Adipocyte (in vitro differentiated cells): ENCODE measurements at regions not wholly inside any gene's neighbourhood (a gene's known extent, or its start where the extent isn't known, plus 50 kb on each side); places are given as distances from the start of the nearest gene placed in this dataset.
A peak's percentile ranks its signal among the peaks of the same experiment; 100 is the strongest.
"Not testable (repeated sequence)": the region's sequence is repeated elsewhere in the genome, so short reads cannot be mapped to it uniquely, and the experiment has no call there.

Experiments used
- DNase-seq: peaks from one replicate; pipeline ENCODE4 v3.0.0-alpha.2; 2015; ENCODE audit warnings: low read depth
- H3K27me3 ChIP-seq: replicated peaks from 2 replicates; pipeline ENCODE4 v1.7.0; 2013; ENCODE audit warnings: mild to moderate bottlenecking, low read length, moderate library complexity; ENCODE audit not compliant: control insufficient read depth, insufficient read depth
- H3K36me3 ChIP-seq: 2 replicates; pipeline ENCODE4 v1.7.0; 2013; ENCODE audit warnings: low read length, mild to moderate bottlenecking, moderate library complexity; ENCODE audit not compliant: control insufficient read depth, insufficient read depth, severe bottlenecking
- H3K4me1 ChIP-seq: 2 replicates; pipeline ENCODE4 v1.7.0; 2013; ENCODE audit warnings: mild to moderate bottlenecking, low read length, moderate library complexity; ENCODE audit not compliant: control insufficient read depth, insufficient read depth
- H3K4me3 ChIP-seq: 2 replicates; pipeline ENCODE4 v1.7.0; 2013; ENCODE audit warnings: mild to moderate bottlenecking, low read length, moderate library complexity
- H3K9ac ChIP-seq: 2 replicates; pipeline ENCODE4 v1.7.0; 2013; ENCODE audit warnings: mild to moderate bottlenecking, low read length, moderate library complexity
- H3K9me3 ChIP-seq: 2 replicates; pipeline ENCODE4 v1.7.0; 2013; ENCODE audit warnings: mild to moderate bottlenecking, low read length, moderate library complexity; ENCODE audit not compliant: control insufficient read depth

DNA sequence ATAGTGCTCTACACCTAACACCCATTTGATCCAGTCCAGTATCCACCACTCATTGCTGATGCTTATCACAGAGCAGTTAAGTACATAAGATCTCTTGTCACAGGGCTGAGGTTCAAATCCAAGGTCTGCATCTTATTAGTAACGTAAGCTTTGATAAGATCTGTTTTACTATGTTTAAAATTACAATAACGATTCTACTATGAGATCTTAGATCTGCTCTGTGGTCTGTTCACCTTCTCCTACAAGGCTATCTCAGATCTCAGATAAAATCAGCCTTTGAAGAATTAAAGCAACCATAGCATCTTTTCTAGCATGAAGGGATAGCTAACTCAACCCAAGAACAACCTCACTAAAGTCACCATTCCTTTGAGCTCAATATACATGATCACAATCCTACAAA, 431.0 kb upstream of the RORB start:
- Histone ChIP-seq H3K9ac (no peak overlapping the region), H3K4me1 (no peaks in the 10 kb centered on the region), H3K27me3 (no peaks in the 10 kb centered on the region), H3K36me3 (no peaks in the 10 kb centered on the region), H3K9me3 (peaks cover 5% of the 10 kb centered on the region), H3K4me3 (no peak overlapping the region)
- DNase-seq: no peak

DNA sequence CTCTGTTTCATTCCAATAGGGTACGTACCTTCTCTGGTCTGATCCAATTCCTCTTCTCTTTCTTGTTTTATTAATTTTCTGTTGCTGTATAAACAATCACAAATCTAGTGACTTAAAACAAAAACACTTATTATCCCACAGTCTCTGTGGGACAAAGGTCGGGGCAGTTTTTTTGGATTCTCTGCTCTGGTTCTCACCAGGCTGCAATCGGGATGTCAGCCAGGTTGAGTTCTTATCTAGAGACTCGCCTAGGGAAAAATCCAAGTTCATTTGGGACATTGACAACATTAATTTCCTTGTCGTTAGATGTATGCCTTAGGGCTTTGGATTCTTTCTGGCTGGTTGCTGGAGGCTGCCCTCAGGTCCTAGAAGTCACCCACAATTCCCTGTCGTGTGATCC, 430.5 kb upstream of the RORB start:
- peaks cover 8% of the 10 kb centered on the region for H3K9me3 ChIP-seq
- no peak for DNase-seq
- no peaks in the 10 kb centered on the region for H3K27me3 ChIP-seq

DNA sequence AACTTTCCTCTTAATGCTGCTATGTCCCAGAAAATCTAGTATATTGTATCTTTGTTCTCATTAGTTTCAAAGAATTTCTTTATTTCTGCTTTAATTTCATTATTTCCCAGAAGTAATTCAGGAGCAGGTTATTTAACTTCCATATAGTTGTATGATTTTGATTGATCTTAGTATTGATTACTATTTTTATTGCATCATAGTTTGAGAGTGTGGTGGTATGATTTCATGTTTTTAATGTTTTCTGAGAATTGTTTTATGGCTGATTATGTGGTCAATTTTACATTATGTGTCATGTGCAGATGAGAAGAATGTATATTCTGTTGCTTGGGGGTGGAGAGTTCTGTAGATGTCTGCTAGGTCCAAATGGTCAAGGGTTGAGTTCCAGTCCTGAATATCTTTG, 425.6 kb upstream of the RORB start:
- H3K9me3 ChIP-seq: peaks cover 23% of the 10 kb centered on the region
- no peaks in the 10 kb centered on the region for H3K27me3 ChIP-seq
- no peak overlapping the region for H3K9ac ChIP-seq
- no peaks in the 10 kb centered on the region for H3K36me3 ChIP-seq
- DNase-seq: no peak
- no peaks in the 10 kb centered on the region for H3K4me1 ChIP-seq
- no peak overlapping the region for H3K4me3 ChIP-seq

More for the DNA sequence above, 430.5 kb upstream of the RORB start:
- no peak overlapping the region for H3K9ac ChIP-seq
- H3K4me1 ChIP-seq: no peaks in the 10 kb centered on the region
- H3K36me3 ChIP-seq: no peaks in the 10 kb centered on the region
- H3K4me3 ChIP-seq: no peak overlapping the region

DNA sequence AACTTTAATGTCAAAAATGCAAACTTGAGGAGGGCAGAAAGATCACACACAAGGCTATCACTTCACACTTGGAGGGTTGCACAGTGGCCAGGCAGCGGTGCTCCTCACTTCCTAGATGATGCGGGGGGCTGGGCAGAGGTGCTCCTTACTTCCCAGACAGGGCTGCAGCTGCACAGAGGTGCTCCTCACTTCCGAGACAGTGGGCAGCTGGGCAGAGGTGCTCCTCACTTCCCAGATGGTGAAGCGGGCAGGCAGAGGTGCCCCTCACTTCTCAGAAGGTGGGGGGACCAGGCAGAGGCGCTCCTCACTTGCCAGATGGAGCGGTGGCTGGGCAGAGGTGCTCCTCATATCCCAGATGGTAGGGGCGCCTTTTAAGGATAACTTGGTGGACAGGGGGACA, 423.2 kb upstream of the RORB start:
- Histone ChIP-seq H3K9ac (no peak overlapping the region), H3K4me1 (no peaks in the 10 kb centered on the region), H3K27me3 (no peaks in the 10 kb centered on the region), H3K4me3 (no peak overlapping the region), H3K9me3 (peaks cover 23% of the 10 kb centered on the region), H3K36me3 (no peaks in the 10 kb centered on the region)
- no peak for DNase-seq

DNA sequence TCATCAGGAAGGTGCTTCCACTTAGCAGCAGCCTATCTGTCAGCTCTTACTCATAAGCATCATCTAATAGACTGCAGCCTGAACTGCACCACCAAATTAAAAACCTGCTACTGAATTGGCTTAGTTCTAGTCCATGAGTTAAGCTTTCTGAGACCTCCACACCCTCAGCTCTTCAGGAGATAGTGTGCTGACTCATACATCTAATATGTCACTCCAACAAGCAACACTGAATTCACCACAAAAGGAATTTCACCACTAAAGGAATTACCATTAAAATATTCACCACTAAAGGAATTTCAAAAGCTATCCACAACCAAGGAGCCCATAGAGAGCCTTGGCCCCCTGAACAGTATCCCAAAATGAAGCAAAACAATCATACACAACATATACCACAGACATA, 418.5 kb upstream of the RORB start:
- Histone ChIP-seq H3K4me1 (no peaks in the 10 kb centered on the region), H3K9me3 (peaks cover 14% of the 10 kb centered on the region), H3K36me3 (no peaks in the 10 kb centered on the region), H3K4me3 (no peak overlapping the region), H3K27me3 (no peaks in the 10 kb centered on the region), H3K9ac (no peak overlapping the region)
- DNase-seq: peak; percentile 11

DNA sequence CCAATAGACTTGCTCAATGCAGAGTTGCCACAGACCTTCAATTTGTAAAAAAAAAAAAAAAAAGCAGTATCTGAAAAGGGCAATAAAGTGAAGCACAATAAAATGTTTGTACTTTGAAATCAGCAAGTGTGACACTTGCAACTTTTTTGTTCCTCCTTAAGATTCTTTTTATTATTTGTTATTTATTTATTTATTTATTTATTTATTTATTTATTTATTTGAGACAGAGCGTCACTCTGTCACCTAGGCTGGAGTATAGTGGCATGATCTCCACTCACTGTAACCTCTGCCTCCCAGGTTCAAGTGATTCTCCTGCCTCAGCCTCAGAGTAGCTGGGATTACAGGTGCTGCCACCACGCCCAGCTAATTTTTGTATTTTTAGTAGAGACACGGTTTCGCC, 416.5 kb upstream of the RORB start:
- H3K9me3 ChIP-seq, H3K4me3 ChIP-seq, H3K9ac ChIP-seq: not testable (repeated sequence)

DNA sequence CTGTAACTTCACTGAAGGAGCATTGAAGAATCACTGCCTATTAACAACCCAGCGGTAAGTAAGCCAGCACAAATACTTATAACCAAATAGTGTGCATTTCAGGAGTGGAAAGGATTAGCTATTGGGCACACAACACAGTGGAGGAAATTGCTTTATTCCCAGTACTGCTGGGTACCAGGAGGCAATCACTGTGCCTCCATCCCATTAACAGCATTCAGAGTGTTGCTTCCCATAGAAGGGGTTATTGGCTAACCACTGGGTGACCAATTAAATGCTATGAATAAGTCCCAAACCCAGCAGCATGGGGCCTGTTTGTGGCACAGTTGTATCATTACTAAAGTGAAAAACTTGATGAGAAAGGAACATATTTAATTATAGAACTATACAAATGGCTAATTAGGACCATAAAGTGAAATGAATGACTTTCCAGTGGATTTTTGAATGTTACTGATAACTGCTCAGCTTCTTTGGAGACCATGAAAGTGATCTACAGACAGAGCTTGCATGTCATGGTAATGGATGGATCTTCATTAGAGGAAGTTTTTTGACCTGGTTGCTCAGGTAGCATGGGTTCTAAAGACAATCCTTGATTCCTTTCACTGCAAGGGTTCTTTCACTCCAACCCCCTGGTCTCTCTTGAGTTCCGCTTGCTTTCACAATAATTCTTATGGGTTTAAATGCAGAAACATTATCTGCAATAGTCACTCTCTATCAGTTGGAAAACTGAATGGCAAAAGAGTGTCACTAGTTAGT, 413.3 kb upstream of the RORB start:
- Histone ChIP-seq H3K9ac (no peak overlapping the region), H3K36me3 (no peaks in the 10 kb centered on the region), H3K9me3 (peaks cover 9% of the 10 kb centered on the region), H3K4me3 (no peak overlapping the region), H3K4me1 (no peaks in the 10 kb centered on the region), H3K27me3 (no peaks in the 10 kb centered on the region)
- DNase-seq: no peak

More for the DNA sequence above, 416.5 kb upstream of the RORB start:
- not testable (repeated sequence) for H3K4me1 ChIP-seq, DNase-seq, H3K36me3 ChIP-seq, H3K27me3 ChIP-seq

DNA sequence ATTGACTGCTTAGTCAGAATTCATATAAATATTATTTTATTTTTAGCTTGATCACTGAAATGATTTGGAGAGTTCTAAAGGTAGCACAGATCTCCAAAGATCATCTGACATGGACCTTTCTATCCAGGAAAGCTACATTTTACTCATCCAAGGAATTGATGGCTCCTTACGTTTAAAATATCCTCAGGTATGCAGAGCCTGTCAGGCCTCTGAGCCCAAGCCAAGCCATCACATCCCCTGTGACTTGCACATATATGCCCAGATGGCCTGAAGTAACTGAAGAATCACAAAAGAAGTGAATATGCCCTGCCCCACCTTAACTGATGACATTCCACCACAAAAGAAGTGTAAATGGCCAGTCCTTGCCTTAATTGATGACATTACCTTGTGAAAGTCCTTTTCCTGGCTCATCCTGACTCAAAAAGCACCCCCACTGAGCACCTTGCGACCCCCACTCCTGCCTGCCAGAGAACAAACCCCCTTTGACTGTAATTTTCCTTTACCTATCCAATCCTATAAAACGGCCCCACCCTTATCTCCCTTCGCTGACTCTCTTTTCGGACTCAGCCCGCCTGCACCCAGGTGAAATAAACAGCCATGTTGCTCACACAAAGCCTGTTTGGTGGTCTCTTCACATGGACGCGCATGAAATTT, 411.6 kb upstream of the RORB start:
- H3K27me3 ChIP-seq, H3K9ac ChIP-seq, H3K4me1 ChIP-seq, H3K36me3 ChIP-seq, H3K4me3 ChIP-seq, DNase-seq, H3K9me3 ChIP-seq: not testable (repeated sequence)

DNA sequence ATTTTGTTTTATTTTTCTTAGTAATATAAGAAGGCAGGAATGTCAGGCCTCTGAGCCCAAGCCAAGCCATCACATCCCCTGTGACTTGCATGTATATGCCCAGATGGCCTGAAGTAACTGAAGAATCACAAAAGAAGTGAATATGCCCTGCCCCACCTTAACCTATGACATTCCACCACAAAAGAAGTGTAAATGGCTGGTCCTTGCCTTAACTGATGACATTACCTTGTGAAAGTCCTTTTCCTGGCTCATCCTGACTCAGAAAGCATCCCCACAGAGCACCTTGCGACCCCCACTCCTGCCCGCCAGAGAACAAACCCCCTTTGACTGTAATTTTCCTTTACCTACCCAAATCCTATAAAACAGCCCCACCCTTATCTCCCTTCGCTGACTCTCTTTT, 406.2 kb upstream of the RORB start:
- not testable (repeated sequence) for H3K9me3 ChIP-seq

DNA sequence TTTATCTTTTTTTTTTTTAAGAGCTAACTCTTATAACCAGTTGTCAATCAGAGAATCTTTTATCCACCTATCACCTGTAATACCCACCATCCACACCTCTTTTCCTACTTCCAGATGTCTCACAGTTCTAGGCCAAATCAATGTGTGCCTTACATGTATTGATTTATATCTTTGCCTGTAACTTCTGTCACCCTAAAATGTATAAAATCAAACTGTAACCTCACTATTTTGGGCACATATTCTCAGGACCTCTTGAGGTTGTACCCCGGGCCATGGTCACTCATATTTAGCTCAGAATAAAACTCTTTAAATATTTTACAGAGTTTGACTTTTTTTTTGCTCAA, 404.7 kb upstream of the RORB start:
- Histone ChIP-seq H3K4me3 (no peak overlapping the region), H3K9ac (no peak overlapping the region), H3K4me1 (no peaks in the 10 kb centered on the region), H3K9me3 (no peaks in the 10 kb centered on the region), H3K27me3 (no peaks in the 10 kb centered on the region), H3K36me3 (no peaks in the 10 kb centered on the region)
- DNase-seq: no peak

More for the DNA sequence above, 406.2 kb upstream of the RORB start:
- H3K9ac ChIP-seq, H3K4me1 ChIP-seq, DNase-seq, H3K36me3 ChIP-seq, H3K4me3 ChIP-seq, H3K27me3 ChIP-seq: not testable (repeated sequence)

DNA sequence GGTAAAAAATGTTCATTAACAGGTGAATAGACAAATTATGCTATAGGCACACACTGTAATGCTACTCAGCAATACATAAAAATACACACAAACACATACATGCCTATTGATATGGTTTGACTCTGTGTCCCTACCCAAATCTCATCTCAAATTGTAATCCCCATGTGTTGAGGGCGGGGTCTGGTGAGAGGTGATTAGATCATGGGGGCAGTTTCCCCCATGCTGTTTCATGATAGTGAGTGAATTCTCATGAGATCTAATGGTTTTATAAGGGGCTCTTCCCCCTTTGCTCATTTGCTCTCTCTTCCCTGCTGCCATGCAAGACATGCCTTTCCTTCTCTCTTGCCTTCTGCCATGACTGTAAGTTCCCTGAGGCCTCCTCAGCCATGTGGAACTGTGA, 403.1 kb upstream of the RORB start:
- not testable (repeated sequence) for H3K4me1 ChIP-seq, H3K9me3 ChIP-seq, DNase-seq, H3K9ac ChIP-seq, H3K27me3 ChIP-seq, H3K36me3 ChIP-seq, H3K4me3 ChIP-seq

DNA sequence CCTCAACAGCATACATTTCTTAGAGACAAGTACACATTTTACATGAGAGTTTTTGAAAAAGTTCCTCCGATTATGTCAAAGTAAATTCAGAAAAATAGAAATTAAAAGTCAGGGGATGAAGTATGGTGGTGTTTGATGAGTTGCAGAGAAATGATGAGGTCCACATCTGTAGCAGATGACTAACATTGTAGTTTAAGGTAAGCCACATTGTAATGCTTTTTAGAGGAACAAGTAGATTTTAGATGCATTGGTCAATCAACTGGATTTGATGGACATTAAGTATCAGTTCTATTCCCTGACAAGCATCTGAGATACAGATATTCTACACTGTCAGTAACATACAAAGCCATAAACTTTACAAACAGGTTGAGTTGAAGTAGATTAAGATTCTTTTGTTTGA, 402.4 kb upstream of the RORB start:
- Histone ChIP-seq H3K9ac (no peak overlapping the region), H3K9me3 (no peaks in the 10 kb centered on the region), H3K4me3 (no peak overlapping the region), H3K4me1 (no peaks in the 10 kb centered on the region), H3K27me3 (no peaks in the 10 kb centered on the region), H3K36me3 (no peaks in the 10 kb centered on the region)
- no peak for DNase-seq
